ENCODE measurements at regions not wholly inside any gene's neighbourhood (a gene's known extent, or its start where the extent isn't known, plus 50 kb on each side); places are given as distances from the start of the nearest gene placed in this dataset.
"Not testable (repeated sequence)": the region's sequence is repeated elsewhere in the genome, so short reads cannot be mapped to it uniquely, and the experiment has no call there.

DNA sequence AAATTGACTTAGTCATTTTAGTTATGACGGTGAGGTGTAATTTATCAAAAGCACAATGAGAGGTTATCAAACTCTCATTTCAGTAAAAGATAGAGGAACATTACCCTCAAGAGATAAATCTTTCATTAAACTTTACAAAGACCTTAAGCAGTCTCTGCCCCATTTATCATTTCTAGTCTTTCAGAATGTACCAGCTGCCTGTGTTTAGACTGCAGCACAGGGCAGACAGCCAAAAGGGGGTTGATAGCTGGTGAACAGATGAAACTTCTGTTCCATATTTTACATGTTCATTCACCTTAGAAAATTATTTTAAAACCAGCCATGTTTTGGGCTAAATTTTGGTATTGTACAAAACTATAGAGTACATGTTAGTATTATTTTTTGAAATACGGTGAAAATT is 514.6 kb upstream of the CNTN3 start:
- no peak for DNase-seq

DNA sequence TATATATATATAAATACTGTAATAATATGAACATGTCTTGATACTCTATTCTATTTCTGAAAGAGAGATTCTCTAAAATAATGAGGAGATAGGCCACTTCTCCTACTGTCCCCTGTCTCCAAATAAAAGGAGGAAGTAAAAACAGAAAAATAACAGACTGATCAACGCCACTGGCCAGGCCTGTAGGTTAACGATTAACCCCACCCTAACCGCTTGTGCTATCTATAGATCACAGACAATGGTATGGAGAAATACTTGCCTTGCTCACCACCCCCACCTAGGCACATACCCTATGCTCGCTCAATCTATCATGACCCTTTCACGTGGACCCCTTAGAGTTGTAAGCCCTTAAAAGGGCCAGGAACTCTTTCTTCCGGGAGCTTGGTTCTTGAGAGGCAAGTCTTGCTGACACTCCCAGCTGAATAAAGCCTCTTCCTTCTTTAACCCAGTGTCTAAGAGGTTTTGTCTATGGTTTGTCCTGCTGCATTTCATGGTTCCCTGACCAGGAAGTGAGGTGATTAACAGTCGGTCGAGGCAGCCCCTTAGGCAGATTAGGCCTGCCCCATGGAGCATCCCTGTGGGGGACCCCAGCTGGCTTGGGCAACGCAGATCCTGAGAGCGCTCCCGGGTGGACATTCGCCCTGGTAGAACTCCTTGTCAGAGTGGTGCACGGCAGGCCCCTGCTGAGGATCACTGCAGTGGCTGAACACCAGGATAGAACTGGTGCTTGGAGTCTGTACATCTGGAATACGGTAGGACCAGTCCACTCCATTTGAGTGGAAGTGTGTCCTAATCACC is 521.8 kb upstream of the CNTN3 start:
- no peak for DNase-seq

DNA sequence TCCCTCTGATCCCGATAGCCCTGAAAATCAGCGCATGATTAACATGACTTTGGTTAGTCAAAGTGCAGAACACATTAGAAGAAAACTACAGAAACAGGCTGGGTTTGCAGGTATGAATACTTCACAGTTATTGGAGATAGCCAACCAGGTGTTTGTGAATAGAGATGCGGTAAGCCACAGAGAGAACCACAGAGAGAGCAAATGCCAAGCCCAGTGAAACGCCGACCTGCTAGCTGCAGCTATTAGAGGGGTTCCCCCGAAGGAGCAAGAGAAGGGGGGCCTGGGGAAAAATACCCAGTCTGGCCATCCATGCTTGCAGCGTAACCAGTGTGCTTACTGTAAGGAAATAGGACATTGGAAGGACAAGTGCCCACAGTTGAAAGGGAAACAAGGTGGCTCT is 523.9 kb upstream of the CNTN3 start:
- DNase-seq = no peak

DNA sequence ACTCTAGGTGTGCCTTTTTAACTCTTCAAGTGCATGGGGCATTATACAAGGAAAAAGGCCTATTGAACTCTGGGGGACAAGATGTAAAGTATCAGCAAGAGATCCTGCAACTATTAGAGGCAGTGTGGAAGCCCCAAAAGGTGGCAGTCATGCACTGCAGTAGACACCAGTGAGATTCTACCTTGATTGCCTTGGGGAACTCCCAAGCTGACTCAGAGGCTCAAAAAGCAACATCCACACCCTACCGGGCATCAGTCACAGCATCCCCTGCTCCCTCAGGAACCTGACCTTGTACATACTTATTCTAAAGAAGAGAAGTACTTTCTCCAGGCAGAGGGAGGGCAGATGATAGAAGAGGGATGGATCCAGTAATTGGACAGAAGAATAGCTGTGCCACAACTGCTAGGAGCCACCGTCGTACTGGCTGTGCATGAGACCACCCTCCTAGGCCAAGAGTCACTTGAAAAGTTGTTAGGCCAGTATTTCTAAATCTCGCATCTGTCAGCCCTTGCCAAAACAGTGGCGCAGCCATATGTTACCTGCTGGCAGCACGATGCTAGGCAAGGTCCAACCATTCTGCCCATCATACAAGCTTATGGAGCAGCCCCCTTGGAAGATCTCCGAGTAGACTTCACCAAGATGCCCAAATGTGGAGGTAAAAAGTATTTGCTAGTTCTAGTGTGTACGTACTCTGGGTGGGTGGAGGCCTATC is 523.1 kb upstream of the FRG2C start:
- DNase-seq = no peak

DNA sequence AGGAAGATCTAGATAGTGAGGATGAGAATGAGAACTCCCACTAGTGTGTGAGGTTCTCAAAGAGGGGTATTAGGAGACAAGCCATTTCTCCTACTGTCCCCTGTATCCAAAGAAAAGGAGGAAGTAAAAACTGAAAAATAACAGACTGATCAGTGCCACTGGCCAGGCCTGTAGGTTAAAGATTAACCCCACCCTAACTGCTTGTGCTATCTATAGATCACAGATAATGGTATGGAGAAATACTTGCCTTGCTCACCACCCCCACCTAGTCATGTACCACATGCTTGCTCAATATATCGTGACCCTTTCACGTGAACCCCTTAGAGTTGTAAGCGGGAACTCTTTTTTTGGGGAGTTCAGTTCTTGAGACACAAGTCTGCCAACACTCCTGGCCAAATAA is 519.7 kb upstream of the FRG2C start:
- DNase-seq = no peak

DNA sequence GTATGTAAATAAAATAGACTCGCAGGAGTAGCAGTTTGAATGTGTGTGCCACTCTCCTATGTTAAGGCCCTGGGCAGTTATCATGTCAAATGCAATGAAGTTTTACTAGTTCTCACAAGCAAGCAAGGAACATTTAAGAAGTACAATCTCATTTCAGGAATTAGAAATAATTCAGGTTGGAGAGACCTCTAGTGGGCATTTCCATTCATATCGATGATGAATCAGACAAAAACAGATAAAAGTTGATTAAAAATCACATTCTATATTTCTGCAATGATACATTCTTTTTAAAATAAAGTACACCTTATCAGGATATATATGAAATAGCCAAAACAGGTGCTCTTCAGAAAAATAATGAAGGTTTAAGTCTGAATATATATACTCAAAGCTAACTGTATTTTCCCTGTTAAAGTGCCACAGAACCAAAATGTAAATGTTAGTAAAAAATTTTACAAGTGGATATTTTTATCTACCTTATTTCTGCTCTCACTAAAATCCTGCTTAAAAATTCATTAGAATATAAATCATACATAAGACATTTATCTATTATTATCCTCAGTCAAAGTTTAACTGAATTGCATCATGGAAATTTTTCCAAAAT is 492.4 kb upstream of the FRG2C start:
- DNase-seq = no peak

DNA sequence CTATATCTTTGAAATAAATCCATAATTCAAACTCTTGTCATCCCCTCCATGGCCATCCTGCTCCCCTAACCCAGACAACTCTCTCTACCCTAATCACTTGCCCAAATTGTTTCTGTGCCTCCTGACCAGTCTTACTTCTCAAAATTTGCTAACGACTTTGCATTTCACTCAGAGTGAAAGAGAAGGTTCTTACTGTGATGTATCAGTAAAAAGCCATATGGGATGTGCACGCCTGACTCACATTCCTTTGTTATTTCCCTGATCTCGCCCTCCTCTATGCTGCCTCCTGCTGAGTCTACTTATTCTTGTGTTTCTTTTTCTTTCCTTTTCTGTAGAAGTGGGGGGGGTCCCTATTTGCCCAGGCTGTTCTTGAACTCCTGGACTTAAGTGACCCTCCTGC is 487.2 kb upstream of the FRG2C start:
- no peak for DNase-seq

DNA sequence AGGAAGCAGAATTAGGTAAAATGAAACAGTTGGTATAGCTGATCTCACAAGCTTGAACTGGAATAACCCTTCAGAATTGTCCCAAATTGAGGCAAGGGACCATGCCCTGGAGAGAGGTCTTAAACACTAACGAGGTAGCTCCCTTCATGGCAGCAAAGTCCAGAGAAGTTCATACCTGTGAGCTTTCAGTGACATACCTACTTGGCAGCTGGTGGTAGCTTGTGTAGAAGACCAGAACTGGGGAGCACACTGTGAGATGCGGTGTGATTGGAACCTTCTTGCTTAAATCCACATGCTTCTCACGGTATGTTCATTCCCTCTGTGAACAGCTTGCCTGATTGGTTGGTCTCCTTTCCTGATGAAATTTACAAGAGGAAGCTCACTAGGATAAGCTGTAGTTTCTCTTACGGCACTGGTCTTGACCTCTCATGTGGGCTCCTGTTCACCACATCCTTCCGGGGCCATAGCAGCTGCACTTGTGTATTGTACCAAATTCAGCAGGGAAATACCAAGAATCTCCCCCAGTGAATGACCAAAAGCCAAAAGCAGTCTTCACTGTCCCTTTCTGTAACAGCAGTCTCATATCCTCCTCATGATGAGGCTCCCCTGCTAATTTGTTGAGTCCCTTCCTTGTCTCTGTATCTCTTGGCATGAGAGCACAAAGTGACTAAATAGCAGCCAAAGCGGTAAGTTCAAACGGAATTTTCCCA is 483.7 kb upstream of the FRG2C start:
- DNase-seq = no peak

DNA sequence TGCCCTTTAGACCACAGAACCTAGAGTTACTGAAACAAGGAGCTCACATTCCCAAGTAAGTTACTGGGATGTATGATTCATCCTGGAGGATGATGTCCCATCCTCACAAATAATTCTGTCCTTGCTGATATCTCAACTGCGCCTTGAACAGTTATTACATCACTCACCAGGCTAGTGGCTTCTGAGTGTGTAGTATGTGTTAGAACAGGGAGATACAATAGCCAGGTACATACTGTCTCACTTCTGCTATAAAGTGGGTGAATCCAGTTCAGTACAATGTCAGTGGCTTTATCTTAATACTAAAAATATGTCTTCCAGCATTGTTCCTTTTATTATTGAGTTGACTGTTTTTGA is 483.2 kb upstream of the FRG2C start:
- no peak for DNase-seq

DNA sequence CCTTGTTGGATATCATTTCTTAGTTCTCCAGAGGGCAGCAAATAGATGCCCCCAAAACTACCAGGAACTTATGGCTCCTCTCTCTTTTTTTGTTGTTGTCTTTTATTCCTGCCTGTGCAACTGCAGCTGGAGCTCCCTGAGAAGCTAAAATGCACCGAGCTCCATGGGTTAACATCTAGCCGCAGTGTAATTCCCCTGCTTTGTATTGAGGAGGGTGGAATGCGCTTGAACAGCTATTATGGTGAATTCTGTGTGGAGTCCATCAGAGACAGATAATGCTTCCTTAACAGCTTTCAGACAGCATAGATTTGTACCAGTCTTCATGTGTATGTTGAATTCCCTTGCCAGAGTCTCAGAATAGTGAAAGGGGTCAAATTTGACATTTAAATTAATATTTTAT is 475.2 kb upstream of the FRG2C start:
- DNase-seq = no peak

DNA sequence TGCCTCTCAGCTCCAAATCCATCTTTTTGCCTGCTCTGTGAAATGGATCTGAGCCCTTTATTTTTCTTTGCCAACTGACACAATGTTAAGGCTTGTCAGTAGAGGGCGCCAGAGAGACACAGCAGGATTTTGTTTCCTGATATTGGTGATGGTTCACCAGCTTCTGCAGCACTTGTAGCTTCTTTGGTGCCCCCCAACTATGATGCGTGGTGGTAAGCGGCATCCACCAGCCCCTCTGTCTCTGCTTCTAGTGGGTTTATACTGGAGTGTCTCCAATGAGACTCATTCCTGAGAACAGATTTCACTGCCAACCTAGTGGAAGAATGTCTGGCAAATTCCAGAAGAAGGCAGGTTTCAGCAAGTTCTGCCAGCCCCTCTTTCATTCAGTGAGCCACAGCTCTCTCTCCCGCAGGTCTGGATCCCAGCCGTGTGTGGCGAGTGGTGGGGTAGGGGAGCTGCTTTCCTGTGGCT is 471.9 kb upstream of the FRG2C start:
- no peak for DNase-seq

DNA sequence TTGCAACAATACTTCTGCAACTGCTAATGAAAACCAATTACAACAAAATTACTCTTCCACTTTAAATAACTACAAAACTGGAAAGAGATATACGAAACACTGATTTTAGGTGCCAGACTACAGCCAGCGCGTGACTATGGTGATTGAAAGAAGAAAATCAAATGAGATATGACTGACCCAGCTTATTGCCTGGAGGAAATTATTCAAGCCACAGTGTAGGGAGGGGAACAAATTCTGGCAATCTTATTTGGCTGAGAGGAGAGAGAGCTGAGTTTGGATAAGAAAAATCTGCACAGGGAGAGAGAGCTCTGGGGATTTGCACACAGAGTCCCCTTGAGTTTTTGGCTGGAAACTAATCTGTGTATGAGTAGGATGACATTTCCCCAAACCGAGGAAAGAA is 470.3 kb upstream of the FRG2C start:
- DNase-seq = no peak

DNA sequence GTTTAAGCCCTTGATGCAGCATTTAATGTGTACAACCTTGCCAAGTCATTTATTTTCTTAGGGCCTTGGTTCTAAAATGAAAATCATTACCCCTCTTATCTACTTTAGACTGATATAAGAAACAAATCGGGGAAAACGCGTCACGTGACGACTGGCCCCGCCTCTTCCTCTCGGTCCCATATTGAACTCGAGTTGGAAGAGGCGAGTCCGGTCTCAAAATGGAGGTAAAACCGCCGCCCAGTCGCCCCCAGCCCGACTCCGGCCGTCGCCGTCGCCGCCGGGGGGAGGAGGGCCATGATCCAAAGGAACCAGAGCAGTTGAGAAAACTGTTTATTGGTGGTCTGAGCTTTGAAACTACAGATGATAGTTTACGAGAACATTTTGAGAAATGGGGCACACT is 449.8 kb upstream of the FRG2C start:
- DNase-seq = not testable (repeated sequence)

DNA sequence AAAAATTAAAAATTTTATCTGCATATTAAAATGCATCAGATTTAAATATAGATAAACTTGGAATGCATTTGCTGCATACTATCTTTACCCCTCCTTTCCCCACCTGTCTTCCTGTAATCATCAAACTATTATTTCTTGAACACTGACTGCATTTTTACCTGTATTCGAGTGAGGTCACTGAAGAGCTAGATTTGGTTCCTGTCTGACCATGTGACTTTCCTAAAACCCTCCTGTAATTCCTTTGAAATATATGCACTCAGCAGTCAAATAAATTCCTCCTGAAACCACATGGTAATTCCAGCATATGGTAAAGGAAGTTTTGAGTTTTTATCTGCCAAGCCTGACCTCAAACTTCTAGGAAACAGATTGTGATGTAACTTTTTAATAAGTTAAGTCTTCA is 445.6 kb upstream of the FRG2C start:
- DNase-seq = no peak

DNA sequence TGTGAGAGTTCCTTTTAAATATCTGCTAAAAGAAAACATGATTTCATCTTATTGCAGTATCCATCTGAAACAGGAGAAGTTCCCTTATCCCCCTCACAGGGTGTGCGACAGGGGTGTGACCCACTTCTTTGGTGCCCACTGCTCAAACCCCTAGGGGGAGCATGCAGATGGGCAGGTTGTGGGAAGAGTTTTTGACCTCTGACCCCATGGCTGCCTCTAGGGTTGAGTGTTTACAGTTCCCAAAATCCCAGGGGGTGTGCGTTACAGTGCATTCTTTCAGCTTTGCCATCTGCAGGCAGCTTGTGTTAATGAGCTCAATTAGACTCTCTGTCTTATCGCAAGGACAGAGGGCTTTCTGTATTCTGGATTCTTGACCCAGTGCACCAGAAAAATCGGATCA is 443.2 kb upstream of the FRG2C start:
- no peak for DNase-seq

DNA sequence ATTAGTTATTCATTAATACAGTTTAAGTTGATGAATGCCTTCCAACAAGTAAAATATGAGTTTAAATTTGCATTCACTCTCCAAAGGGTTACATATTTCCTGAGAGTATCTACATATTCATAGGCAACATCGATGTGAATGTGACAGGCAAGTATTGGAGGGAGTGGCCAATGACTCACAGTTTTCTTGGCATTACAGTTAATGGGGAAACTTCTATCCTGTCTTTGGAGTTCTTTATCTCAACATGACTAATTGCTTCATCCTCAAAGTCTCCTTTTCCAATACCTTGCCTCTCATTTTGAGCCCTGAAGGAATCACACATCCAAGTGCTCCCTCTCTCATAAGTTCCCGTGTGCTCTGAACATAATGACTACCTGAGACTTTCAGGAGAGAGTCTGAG is 439.7 kb upstream of the FRG2C start:
- no peak for DNase-seq

DNA sequence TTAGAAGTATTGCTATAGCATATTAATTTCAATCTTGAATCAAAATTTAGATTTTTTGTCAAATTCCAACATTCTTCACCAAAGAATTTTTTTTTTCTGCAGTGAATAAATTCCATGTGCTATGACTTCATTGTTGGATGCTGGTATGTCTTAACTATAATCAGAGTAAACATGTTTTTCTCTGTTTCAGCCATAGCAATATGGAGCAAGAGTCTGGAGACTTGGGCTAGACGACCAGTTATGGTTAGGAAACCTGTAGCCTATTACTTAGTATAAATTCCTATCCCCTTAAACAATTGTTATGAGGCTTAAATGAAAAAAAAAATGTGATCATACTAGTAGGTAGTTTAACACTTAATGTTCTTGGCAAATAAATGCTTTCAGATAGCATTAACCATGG is 431.9 kb upstream of the FRG2C start:
- DNase-seq = no peak

DNA sequence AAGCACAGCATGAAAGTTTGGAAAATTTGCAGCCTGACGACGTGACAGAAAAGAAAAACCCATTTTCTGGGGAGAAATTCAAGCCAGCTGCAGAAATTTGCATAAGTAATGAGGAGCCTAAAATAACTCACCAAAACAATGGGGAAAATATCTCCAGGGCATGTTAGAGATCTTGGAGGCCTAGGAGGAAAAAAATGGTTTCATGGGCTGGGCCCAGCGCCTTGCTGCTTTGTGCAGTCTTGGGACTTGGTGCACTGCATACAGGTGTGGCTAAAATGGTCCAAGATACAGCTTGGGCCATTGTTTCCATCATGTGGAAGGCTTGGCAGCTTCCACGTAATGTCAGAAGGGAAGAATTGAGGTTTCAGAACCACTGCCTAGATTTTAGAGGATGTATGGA is 428.5 kb upstream of the FRG2C start:
- DNase-seq = no peak

DNA sequence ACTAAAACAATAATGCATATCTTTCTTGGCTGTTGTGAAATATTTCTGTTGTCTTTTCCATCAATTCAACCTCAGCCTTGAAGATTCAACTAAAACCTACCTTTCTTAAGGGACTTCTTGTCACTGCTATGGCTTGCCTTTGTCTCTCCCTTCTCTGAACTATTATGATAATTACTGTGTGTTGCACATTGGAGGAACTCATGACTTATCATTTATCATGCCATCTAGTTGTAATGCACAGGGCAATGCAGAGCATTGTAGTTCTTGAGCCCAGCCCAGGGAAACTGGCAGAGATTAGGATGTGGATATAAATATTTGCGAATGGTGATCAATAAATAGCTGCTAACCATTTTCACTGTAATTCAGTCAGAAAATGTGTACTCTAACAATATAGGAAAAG is 427.1 kb upstream of the FRG2C start:
- DNase-seq = no peak

DNA sequence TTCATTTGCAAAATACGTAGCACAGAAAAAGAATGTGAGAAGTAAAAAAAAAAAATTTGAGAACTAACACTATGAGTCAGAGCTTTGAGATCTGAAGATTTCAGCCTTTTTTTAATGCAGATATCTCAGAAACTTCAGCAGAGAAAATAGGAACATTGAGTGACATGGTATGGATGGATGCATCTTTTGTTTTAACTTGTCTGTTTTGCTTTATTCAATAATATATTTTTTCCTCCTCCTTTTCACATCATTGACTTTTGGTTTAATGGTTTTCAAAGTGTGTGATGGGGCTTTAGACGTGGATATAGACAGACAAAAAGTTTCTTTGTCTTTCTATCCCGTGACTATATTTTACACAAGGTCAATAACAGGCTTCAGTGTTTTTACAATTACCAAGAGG is 426.7 kb upstream of the FRG2C start:
- DNase-seq = no peak

DNA sequence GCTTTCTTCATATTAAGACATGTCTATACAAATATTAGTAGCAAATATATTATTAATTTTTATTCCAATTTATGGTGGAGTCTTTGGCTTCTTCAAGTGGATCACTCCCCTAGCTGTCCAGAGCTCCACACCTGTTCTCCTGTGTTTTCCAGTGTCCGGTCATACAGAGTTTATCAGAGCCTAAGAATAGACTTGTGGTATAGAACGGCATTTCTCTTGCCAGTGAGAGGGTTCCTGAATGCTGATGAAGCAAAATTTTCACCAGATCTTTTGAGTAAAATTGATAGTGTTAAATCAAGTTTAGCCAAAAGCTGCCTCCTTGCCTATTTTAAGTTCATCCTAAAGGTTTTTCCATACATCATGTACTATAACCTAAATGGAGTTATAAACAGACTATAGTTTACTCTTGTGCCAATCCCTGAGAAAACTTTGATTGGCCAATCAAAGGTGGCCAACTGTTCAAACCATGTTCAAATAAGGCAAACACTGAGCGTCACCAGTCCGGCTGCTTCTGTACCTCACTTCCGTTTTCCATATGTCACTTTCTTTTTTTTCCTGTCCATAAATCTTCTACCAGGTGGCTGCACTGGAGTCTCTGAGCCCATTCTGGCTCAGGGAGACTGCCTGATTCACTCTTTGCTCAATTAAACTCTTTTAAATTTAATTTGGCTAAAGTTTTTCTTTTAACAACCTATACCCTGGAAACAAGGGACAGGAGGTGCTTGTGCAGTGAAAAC is 422.7 kb upstream of the FRG2C start:
- not testable (repeated sequence) for DNase-seq

DNA sequence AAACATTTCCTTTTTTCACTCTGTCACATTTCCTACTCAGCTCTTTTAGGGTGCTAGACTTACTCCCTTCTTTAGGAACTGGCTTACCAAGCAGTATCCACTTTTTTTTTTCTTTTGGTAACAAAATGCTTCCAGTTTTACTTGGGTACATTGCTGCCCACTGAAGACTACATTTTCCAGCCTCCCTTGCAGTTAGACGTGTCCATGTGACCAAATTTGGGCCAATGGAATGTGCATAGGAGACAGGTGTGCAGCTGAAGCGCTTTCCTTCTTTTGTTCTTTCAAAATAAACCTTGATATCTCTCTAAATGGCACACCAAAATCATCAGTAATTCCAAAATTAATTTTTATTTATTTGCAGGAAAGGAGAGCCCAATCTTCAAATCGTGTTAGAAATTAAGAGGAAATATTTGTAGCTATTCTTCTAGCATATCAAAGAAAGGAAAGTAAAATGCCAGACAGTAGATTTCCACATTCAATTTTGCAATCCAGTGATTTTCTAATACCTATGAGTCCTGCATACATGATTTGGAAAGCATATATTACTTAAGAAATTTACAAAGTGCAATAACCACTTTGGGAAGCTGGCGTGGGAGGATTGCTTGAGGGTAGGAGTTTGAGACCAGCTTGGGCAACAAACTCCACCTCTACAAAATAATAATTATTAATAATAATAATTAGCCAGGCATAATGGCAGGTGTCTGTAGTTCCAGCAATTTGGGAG is 422.0 kb upstream of the FRG2C start:
- DNase-seq = no peak

All from GF-D8 (cell line).